ENCODE measurements at regions not wholly inside any gene's neighbourhood (a gene's known extent, or its start where the extent isn't known, plus 50 kb on each side); places are given as distances from the start of the nearest gene placed in this dataset.
"Not testable (repeated sequence)": the region's sequence is repeated elsewhere in the genome, so short reads cannot be mapped to it uniquely, and the experiment has no call there.

DNA sequence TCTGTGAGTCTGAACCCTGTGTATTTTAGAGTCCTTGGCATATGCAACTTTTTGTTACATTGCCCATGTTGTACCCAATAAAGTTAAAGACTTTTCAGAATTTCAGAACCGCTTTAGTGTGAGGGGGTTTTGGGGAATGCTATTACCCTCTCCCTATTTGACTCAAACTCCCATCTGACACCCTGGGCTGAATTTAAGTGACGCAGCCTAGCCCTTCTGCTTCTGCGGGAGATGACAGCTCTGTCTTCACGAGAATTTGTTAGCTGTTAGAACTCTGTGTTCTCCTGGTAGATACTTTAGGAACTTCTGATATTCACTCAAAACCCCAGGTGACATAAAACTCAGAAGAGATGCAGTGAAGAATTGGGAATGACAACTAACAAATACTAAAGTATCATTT is 500.6 kb upstream of the ID4 start:
- no peak for DNase-seq

DNA sequence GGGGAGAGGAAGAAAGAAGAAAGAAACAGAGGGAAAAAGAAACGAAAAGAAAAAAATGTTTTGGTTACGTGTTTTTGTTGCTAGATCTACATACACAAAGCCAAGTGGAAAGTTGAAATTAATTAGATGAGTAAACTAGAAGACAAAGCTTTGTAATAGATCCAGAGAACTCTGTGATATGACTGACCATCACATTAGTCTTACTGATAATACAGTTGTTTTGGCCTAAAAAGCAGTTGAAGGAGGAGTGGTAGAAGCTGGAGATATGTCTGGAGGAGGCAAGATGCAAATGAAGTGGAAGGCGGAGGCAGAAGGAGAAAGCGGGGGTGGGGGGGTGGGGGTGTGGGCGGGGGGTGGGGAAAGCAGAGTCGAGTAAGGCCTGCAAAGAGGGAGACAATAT is 500.1 kb upstream of the ID4 start:
- no peak for DNase-seq

DNA sequence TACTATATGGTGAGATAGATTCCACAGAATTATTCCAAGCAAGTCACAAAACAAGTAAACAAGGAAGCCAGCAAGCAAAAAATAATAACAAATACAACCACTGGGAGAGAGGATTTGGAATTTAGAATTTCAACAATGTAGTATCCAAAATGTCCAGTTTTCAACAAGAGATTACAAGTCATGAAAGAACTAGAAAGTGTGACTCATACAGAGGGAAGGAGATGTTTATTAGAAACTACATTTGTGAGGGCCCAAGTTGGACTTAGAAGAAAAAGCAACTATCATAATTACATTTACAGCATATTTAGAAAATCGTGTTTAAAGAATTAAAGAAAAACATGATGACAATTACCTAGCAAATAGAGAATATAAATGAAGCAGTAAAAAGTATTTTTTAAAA is 494.6 kb upstream of the ID4 start:
- no peak for DNase-seq

DNA sequence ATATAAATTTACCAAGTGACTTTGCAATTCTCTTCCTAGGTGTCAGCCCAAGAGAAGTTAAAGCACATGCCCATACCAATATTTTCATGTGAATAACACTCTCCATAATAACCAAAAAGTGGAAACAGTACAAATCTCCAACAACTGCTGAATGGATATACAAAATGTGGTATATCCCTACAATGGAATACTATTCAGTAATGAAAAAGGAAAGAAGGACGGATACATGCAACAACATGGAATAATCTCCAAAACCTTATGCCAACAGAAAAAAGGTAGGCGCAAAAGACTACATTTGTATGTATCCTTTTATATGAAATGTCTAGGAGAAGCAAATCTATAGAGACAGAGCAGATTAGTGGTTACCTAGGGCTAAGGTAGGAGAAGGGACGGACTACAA is 487.7 kb upstream of the ID4 start:
- DNase-seq, result no peak

DNA sequence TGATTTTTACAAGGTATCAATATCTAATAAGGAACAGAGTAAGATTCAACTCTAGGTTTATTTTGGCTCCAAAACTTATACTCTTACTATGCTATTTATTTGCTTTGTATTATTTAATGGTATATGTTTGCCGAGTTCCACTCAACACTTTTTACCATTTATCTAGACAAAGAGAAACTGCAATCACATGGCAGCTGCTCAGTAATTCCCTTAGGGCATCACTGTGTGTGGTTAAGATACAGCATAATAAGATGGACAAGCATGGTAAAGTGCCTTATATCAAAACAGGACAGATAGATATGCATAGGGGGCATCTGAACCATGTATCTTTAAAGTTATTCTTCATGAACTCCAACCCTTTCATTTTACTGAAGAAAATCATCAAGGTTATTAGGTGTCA is 483.0 kb upstream of the ID4 start:
- peak; percentile 65 for DNase-seq

DNA sequence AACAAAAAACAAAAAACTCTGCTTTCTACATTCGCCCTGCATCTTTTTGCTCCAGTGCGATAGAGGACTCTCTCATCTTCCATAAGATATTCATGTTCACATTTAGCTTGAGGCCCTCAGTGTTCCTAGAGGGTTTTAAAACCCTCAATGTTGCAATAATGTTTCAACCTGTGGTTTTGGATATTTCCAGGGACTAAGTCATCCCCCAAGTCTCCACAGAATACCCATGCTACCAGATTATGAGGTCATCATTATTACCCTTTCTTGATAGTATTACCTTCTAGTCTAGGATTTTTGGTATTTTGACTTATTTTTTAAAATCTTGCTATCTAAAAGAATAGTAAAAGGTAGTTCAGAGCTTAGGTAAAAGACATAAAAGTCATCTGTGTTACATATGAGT is 480.5 kb upstream of the ID4 start:
- no peak for DNase-seq

DNA sequence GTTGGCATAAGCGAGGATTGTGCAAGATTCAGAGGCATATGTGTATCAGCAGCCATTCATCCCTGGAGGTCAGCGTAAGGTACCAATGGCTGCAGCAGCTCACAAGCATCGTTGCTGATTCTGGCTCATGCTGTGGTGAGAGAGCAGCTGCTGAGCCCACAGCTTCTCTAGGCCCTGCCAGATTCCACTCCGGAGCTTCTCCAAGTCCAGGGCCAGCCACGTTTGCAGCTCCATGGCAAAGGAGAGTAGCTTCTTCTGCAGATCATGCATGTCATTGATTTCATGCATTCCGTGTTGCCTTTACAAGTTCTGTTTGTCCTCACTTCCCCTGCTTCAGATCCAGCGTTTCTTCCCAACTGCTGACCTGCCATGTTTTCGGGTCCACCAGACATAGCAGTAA is 474.8 kb upstream of the ID4 start:
- no peak for DNase-seq

DNA sequence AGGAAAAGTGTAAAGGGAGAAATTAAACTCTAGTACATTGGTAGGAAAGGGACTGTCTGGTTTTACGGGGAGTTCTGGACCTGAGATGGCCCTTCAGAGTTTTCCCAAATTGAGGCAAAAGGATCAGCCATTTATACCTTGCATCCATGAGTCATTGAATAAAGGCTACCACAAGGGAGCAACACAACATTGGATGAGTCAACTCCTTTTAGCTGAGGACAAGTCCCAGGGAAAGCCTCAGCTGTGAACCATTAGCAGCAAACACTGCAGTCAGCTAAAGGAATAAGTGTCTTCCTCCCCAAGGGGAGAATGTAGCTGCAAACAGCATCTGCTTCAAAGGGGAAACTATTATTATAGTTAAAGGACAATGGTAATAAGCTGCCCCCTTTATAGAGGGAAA is 468.7 kb upstream of the ID4 start:
- DNase-seq, result no peak

DNA sequence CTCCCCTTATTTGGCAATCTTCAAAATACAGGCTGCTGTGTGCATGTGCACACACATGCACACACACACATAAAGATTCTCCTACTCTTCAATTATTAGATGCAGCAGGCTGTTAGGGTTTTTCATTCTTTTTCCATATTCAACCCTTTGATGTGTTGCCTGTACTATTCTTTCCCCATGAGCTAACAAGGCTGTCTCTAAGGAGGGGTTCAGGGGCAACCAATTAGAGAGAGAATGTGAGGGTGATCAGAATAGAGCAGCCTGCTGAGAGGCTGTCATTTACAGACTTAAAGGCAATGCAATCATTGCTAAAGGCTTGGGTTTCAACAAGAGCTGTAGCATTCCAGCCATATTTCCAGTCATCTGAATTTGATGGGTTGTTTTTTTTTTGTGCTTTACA is 467.4 kb upstream of the ID4 start:
- no peak for DNase-seq

DNA sequence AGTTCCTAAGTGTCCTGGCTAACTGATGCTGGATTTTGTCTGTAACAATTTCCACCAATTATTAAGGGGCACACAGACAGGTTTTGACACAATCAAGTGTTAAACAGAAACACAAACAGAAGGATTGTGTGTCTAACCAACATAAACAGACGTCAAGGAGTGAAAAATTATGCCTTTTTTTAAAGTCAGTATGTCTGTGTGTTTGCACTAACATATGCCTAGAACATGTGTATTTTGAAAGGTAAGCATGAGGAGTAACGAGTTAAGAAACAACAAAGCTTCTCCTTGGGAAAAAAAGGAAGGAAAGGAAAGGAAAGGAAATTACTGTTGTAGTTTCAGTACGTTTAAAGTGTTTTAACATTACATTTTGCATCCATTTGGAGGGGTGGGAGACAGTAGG is 466.3 kb upstream of the ID4 start:
- DNase-seq, result no peak

DNA sequence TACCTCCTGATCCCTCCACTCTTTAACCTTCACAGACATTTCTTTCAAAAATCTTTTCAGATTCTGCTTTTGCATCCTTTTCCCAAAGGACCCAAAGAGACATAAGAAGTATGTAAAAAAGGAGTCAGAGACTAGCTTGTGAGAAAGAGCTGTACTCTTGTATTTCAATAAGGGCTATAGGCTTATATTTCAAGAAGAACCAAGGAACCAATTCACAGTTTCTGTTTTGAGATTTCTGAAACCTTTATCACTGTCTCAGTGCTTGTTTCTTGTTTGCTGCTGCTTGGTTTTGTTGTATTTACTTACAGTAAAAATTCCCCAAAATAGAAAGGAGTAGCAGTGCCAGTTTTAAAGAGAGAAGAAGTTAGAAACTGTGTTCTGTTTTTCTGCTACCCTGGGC is 461.6 kb upstream of the ID4 start:
- DNase-seq, result no peak

DNA sequence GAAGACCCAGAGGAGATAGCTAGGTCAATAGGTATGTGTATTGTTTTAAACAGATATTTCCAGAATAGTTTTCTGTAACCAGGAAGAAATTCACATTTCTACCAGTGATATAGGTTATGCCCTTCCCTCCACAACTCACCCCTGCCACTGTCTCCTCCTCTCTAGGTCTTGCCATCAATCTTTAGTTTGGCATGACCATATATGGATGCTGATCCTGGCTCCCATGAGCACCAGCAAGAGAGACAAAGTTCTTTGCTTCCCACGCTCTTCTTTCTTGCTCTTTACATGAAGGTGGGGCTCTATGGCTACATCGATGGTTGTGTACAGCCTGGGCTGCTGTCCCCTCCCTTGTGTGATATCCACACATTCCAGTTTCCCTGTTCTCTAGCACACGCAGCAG is 459.4 kb upstream of the ID4 start:
- DNase-seq, result no peak

DNA sequence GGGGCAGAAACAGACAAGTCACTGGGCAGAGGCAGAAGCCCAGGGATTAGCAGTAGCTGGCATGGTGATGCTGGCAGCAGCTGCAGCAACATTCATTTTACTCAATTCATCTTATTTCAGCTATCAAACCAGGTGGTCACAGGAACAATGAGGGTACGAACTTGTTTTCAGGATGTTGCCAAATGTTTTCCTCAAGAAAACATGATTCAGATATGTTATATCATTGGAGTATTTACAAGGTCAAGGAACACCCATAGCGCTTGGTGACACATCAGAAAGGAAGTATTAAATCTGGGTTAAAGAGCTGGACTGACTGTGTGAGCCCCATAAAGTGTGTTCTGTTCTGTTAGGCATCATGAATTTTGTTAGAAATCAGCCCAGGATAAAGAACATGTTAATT is 456.9 kb upstream of the ID4 start:
- no peak for DNase-seq

DNA sequence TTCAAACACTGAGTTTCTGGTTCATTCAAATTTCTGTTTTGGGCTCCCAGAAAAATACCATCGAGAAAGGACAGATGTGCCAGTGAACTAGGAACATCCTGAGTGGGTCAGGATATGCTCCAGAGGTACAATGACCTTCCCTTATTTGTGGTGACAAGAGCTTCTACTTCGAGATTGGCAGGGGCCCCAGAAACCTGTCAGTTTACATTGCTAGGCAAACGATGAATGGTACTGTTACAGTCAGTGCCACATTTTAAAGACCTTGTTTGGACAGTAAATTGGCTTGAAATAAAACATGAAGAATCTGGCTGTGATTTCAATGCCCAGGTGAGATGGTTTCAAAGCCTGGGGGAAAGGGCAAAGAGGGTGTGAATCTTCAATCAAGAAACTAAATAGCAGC is 454.5 kb upstream of the ID4 start:
- no peak for DNase-seq

DNA sequence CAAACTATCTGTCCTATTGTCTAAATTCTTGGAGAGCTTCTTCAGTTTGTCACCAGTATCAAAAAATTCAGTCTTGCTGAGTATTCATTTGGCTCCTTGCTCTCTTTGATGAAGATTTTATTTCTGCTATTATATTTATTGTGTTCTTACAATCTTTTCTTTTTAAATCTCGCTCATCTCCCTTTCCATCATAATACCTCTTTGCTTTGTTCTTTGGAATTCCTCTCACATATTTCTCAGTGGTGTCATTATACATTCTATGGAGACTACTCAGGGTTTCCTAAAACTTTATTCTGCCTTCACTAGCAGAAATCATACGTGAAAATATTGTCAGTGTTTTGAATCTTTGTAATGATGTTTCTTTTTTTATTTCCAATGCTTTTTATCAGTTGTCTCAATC is 445.2 kb upstream of the ID4 start:
- DNase-seq, result no peak

DNA sequence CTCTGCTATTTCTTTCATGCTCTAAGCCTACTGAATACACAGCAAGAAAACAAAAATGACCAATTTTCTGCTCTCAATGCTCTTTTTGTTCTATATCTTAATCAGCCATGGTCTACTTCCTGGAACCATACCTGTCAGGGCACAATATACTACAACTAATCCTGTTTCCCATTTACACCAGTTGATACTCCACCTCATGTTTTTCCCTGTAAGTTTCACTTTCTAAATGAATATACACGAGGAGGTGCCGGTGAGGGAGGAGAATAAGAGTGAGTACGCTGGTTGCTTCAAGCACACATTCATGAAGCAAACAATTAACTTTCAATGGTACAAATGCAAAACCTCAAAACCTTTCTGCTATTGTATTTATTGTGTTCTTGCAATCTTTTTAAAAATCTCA is 443.1 kb upstream of the ID4 start:
- DNase-seq, result no peak

DNA sequence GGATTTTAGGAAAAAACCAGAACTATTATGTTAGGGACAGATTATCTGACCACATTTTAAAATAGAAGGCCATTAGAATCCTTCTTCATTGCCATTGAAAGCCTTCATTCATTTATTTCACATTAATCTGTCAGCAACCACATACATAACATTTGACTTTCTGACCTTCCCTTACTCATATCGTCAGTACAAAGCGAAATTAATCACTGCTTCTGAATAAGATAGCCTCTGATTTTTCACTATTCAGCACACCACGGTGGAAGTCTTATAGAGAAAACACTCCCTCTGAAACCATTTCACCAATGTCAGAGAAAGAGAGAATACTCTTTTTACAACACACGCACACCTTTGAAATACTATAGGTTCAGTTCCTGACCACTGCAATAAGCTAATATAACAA is 442.5 kb upstream of the ID4 start:
- no peak for DNase-seq

DNA sequence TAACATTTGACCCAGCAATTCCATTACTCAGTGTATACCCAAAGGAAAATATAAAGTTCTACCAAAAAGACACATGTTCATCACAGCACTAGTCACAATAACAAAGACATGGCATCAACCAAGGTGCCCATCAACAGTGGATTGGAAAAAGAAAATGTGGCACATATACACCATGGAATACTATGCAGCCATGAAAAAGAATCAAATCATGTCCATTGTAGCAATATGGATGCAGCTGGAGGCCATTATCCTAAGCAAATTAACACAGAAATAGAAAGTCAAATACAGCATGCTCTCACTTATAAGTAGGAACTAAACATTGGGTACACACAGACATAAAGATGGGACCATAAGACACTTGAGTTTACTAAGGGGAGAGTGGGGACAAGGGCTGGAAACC is 441.9 kb upstream of the ID4 start:
- no peak for DNase-seq

DNA sequence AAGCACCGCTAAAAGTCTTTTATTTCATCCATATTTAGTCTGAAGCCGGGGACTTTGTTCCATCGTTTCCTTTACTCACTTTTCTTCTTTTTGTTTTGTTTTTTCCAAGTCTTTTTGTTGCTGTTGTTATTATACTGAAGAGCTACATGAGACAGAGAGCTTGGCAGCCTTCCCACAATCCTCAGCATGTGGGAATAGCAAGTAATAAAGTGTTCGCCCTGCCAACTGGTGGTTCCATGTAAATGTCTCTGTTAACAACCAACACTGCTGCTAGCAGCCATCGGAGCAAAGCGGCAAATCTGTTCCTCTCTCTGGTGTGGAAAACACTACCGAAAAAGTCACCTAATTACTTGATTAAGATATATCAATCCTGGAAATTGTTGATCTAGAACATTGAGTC is 437.8 kb upstream of the ID4 start:
- DNase-seq, result no peak

DNA sequence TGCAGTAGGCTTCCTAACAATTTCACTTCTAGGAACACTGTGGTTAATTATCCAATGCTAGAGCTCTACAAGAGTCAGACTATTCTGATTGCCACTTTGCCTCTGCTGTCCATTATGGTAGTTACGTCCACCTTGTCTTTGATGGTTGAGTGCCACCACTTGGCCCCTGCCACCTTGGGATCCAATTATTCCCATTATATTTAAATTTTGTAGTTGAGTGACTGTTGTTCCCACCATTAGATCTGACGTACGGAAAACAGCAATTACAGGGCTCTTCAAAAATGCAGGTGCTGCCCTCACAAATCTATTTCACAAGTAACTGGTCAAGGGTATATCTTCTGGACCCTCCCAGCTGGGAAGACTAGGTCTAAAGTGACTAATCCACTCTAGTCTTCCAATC is 432.3 kb upstream of the ID4 start:
- DNase-seq, result not testable (repeated sequence)

DNA sequence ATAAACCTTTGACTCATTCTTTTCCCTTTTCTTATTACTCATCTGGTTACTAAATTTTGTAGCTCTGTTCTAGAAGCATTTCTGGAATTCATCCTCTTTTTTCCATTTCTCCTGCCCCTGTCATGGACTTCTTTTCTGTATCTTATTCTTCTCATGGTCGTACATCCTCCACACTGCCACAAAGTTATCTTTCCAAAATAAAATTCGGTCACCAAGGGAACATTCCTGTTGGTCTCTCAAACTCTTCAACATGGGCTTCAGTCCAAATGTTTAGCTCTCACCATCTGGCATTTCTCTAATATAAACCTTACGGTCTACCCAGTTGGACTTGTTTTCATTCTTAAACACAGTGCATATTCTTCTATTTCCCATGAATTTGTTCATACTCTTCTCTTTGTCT is 428.8 kb upstream of the ID4 start:
- DNase-seq, result no peak

DNA sequence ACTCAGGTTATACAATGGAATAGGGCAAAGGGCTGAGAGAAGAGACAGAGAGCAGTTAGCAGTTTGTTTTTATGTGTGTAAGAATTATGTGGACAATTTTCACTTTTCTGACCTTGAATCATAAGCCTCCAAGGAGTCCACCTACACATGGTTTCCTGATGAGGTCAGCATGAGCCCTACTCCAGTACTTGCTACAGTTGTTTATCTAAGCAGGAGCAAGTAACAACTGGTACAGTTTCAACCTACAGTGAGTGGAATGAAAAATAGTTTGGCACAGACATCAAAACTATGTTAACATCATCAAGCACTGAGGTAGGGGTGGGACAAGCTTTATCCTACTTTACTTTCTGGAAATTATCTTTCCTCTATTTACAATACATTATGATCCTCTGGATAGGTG is 426.7 kb upstream of the ID4 start:
- DNase-seq, result no peak

DNA sequence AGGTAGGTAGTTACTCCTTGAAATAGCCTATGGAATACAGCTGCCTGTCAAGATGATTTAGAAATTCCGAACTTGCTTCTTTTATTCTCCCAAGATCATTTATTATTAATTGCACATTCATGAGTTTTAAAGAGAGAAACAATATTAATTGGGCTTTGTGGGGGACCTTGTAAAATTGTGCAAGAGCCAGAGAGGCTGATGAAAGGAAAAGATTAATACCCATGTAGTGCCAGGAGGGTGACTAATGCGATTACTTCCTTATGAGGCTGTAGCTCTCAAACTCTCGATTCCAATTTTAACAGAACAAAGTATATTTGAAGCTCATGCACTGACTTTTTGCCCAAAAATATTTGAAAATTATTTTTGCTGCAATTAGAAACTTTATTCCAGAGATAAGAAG is 423.8 kb upstream of the ID4 start:
- no peak for DNase-seq

DNA sequence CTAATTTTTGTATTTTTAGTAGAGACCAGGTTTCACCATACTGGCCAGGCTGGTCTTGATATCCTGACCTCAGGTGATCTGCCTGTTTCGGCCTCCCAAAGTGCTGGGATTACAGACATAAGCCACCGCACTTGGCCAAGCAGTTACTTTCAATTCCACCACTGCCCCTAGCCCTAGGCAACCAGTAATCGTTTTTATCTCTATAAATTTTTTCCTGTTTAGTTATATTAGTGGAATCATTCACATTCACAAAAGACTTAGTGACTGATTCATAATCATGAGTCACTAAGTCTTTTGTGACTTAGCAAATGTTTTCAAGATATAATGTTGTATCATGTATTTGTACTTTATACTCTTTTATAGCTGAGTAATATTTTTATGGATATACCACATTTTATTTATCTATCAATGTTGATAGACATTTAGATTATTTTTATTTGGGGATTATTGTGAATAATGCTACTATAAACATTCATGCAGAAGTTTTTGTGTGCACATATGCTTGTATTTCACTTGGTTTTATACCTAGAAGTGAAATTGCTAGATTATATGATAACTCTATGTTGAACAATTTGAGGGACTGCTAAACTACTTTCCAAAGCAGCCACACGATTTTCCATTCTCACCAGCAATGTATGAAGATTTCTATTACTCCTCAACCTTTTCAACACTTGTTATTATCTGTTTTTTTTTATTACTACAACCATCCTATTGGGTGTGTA is 421.4 kb upstream of the ID4 start:
- no peak for DNase-seq

DNA sequence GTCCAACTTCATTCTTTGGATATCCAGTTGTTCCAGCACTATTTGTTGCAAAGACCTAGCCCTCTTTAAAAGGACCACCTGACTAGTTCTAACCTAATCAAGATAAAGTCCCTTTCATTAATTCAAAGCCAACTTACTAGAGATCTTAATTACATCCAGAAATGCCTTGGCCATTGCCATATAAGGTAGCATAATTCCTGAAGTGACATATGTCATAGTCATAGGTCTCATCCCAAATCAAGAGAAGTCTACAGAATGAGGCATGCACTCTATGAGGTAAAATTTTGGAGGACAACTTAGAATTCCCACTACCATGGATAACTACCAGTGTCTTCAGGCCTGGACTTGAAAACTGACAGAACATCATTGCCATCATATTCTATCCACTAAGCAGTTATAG is 420.4 kb upstream of the ID4 start:
- no peak for DNase-seq

DNA sequence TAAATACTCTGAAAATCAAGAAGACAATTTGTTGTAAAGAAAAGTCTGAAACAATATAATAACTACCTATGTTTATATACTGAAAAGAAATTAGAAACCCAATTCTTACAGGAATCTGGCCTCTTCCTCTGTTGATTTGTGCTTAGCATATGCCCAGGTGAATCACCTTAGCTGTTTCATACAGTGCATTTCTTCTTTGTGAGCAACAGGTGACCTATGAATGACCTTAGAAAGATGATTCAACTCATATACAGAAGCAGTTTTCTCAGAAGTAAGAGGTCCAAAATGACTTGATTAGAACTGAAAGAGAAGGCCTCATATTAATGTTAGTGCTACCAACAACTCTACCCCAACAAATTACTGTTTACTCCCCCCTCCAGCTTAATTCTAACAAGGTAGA is 419.5 kb upstream of the ID4 start:
- DNase-seq, result no peak
